ENCODE measurements at regions not wholly inside any gene's neighbourhood (a gene's known extent, or its start where the extent isn't known, plus 50 kb on each side); places are given as distances from the start of the nearest gene placed in this dataset.

DNA sequence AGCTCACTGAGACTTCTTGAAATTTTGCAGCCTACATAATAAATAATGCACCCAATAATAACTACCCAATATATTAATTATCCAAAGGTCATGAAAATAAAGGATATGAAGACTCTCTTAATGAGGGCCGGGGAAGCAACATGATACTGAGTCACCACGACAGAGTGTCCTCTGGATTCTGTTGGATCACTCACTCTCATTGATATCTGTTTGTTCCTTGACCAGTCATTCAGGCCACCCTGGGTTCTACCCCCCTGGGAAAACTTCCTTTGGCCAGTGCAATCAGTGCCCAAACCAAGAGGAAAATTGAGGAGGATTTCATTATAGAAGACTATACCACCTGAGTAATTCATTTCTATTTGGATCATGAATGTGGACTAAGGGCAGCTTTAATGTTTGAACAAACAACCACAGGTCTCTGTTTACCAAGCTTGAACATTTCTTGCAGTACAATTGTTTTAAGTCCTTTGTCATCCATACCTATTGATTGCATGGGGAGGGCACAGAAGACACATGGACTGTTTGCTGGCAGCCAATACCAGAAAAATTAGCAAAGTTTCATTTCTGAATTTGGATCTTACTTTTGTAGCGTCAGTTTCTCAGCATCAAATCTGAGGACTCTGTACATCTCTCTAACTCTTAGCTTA lies 137.2 kb upstream of the FGGY start:
- no peak for TF ChIP-seq POLR2A (conservative IDR thresholded peaks at IDR 0.05)
- TF ChIP-seq ZBED1 (IDR thresholded peaks at IDR 0.05) = no peak
- TF ChIP-seq FOXM1 (IDR thresholded peaks at IDR 0.05; ENCODE audit: low read depth) = no peak
- no peak for TF ChIP-seq FOXM1 (CRISPR knock-in tag; IDR thresholded peaks at IDR 0.05; ENCODE audit: low read depth)
- no peak for TF ChIP-seq FOS (IDR thresholded peaks at IDR 0.05; ENCODE audit: extremely low read depth, insufficient read length)
- TF ChIP-seq, protein P1, sequence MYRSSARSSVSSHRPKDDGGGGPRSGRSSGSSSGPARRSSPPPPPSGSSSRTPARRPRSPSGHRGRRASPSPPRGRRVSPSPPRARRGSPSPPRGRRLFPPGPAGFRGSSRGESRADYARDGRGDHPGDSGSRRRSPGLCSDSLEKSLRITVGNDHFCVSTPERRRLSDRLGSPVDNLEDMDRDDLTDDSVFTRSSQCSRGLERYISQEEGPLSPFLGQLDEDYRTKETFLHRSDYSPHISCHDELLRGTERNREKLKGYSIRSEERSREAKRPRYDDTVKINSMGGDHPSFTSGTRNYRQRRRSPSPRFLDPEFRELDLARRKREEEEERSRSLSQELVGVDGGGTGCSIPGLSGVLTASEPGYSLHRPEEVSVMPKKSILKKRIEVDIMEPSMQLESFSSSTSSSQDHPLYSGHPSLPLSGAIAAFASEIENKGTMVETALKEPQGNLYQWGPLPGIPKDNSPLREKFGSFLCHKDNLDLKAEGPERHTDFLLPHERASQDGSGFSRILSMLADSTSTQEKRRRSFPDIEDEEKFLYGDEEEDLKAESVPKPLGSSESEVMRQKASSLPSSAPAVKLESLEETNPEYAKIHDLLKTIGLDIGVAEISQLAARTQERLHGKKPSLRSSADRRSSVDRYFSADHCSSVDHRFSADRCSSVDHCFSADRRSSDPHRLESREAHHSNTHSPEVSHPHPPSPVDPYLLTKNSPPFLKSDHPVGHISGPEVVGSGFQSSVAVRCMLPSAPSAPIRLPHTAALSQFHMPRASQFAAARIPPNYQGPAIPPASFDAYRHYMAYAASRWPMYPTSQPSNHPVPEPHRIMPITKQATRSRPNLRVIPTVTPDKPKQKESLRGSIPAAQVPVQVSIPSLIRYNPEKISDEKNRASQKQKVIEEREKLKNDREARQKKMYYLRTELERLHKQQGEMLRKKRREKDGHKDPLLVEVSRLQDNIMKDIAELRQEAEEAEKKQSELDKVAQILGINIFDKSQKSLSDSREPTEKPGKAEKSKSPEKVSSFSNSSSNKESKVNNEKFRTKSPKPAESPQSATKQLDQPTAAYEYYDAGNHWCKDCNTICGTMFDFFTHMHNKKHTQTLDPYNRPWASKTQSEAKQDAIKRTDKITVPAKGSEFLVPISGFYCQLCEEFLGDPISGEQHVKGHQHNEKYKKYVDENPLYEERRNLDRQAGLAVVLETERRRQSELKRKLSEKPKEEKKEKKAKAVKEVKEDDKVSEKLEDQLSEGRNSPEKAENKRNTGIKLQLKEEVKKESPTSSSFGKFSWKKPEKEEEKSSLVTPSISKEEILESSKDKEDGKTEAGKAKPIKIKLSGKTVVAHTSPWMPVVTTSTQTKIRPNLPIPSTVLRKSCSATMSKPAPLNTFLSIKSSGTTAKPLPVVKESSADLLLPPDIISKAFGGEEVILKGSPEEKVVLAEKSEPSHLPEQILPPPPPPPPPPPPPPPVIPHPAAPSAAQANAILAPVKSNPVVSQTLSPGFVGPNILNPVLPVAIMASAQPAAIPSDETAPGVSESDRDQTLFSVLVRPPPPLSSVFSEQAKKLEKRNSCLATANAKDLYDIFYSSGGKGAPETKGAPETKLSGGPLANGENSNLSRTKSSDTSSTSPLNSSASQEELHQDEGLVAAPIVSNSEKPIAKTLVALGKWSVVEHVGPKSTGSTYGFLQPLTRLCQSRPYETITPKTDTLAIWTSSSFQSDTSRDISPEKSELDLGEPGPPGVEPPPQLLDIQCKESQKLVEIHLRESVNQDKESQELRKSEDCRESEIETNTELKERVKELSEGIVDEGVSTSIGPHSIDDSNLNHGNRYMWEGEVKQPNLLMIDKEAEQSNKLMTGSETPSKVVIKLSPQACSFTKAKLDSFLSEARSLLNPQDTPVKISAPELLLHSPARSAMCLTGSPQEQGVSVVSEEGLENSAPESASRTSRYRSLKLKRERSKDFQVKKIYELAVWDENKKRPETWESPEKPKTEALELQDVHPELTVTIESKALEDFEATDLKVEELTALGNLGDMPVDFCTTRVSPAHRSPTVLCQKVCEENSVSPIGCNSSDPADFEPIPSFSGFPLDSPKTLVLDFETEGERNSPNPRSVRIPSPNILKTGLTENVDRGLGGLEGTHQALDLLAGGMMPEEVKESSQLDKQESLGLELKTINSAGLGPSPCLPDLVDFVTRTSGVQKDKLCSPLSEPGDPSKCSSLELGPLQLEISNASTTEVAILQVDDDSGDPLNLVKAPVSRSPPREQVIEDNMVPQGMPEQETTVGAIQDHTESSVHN (IDR thresholded peaks at IDR 0.05; ENCODE audit: borderline replicate concordance in 1 of 2, low read depth in 1 of 2) = no peak
